Stimulated activated CD4-positive, alpha-beta T cell treated with anti-CD3 and anti-CD28 coated beads, Interleukin-12 subunit alpha, Interleukin-12 subunit beta, amount 100 ng/mL, for 48 hours (primary cell): ENCODE measurements at regions not wholly inside any gene's neighbourhood (a gene's known extent, or its start where the extent isn't known, plus 50 kb on each side); places are given as distances from the start of the nearest gene placed in this dataset.
"Not testable (repeated sequence)": the region's sequence is repeated elsewhere in the genome, so short reads cannot be mapped to it uniquely, and the experiment has no call there.

Source experiments
- DNase-seq, 3 donors: peaks; one replicate each; pipeline ENCODE4 v3.0.0-alpha.2; 2020; ENCODE audit warnings: low read depth in 2 of 3, low spot score in 1 of 3

- no peak for DNase-seq
These were observed 190.6 kb upstream of the MSX2 start for GRCh38 chr5:174533751-174534241.

- no peak for DNase-seq
These were observed 188.7 kb upstream of the MSX2 start for GRCh38 chr5:174535669-174536068.

GRCh38 chr5:174539823-174540222 is 184.6 kb upstream of the MSX2 start:
- not testable (repeated sequence) for DNase-seq

GRCh38 chr5:174542037-174542436 is 182.3 kb upstream of the MSX2 start:
- no peak for DNase-seq

- DNase-seq = no peak
These were observed 181.9 kb upstream of the MSX2 start for GRCh38 chr5:174542471-174542870.

- DNase-seq = no peak
These were observed 178.5 kb upstream of the MSX2 start for GRCh38 chr5:174545926-174546325.

GRCh38 chr5:174547814-174548213 is 176.6 kb upstream of the MSX2 start:
- no peak for DNase-seq

GRCh38 chr5:174549254-174549653 is 175.1 kb upstream of the MSX2 start:
- no peak for DNase-seq

- DNase-seq = no peak
These were observed 174.4 kb upstream of the MSX2 start for GRCh38 chr5:174550026-174550425.

- no peak for DNase-seq
These were observed 172.0 kb upstream of the MSX2 start for GRCh38 chr5:174552428-174552827.

- no peak for DNase-seq
These were observed 170.8 kb upstream of the MSX2 start for GRCh38 chr5:174553556-174553955.

GRCh38 chr5:174555726-174556125 is 168.7 kb upstream of the MSX2 start:
- no peak for DNase-seq

- DNase-seq = no peak
These were observed 167.6 kb upstream of the MSX2 start for GRCh38 chr5:174556756-174557155.

GRCh38 chr5:174558190-174558589 is 166.2 kb upstream of the MSX2 start:
- no peak for DNase-seq

- no peak for DNase-seq
These were observed 165.2 kb upstream of the MSX2 start for GRCh38 chr5:174559141-174559540.

GRCh38 chr5:174559566-174560090 is 164.8 kb upstream of the MSX2 start:
- no peak for DNase-seq

GRCh38 chr5:174560861-174561260 is 163.5 kb upstream of the MSX2 start:
- DNase-seq = no peak

- DNase-seq = not testable (repeated sequence)
These were observed 161.3 kb upstream of the MSX2 start for GRCh38 chr5:174563040-174563439.

GRCh38 chr5:174563899-174564298 is 160.5 kb upstream of the MSX2 start:
- no peak for DNase-seq

GRCh38 chr5:174567506-174568141 is 156.8 kb upstream of the MSX2 start:
- no peak for DNase-seq

GRCh38 chr5:174570662-174571061 is 153.7 kb upstream of the MSX2 start:
- DNase-seq = no peak

- DNase-seq = no peak
These were observed 152.6 kb upstream of the MSX2 start for GRCh38 chr5:174571662-174572397.
